ENCODE measurements at regions not wholly inside any gene's neighbourhood (a gene's known extent, or its start where the extent isn't known, plus 50 kb on each side); places are given as distances from the start of the nearest gene placed in this dataset.

- Mint-ChIP-seq H3K27me3 (peaks cover 0 to 10% (median 4%) of the 10 kb centered on the region in 5 donors), H3K27ac (no peak overlapping the region), H3K4me3 (no peak overlapping the region), H3K4me1 (no peaks in the 10 kb centered on the region), H3K9me3 (peaks cover 0 to 4% (median 0%) of the 10 kb centered on the region in 11 donors), H3K36me3 (no peaks in the 10 kb centered on the region)
- Histone ChIP-seq H3K4me1 (ENCODE audit: control insufficient read depth in 2 of 2, insufficient read depth in 2 of 2, low read length in 2 of 2) (no peaks in the 10 kb centered on the region), H3K9me3 (ENCODE audit: control insufficient read depth in 2 of 3, low read length in 3 of 3) (no peaks in the 10 kb centered on the region), H3K36me3 (ENCODE audit: control insufficient read depth in 2 of 3, insufficient read depth in 3 of 3, low read length in 3 of 3) (no peaks in the 10 kb centered on the region), H3K27ac (ENCODE audit: low read depth, low read length) (no peak overlapping the region), H3K27me3 (ENCODE audit: control insufficient read depth in 2 of 2, insufficient read depth in 2 of 2, low read length in 2 of 2) (no peaks in the 10 kb centered on the region), H3K4me3 (ENCODE audit: low read length) (no peak overlapping the region)
- ChIA-PET CTCF (no interaction called here), POLR2A (no interaction called here)
- intact Hi-C loops (cut with micrococcal nuclease), result no loop called here
- DNase-seq (no peak), ATAC-seq (no peak)
Observed at GRCh38 chr3:127092776-127093175, 100.2 kb upstream of the PRR23E start.

GRCh38 chr3:127093312-127093711, 99.6 kb upstream of the PRR23E start:
- no peak for ATAC-seq
- CTCF ChIA-PET, result no interaction called here

GRCh38 chr3:127095774-127096173, 97.2 kb upstream of the PRR23E start:
- intact Hi-C loops (cut with micrococcal nuclease), result no loop called here
- ChIA-PET POLR2A (no interaction called here), CTCF (no interaction called here)
- H3K4me3 ChIP-seq (ENCODE audit: low read length), result no peak overlapping the region
- no peak overlapping the region for H3K4me3 Mint-ChIP-seq
- no peaks in the 10 kb centered on the region for H3K9me3 ChIP-seq (ENCODE audit: control insufficient read depth in 2 of 3, low read length in 3 of 3)
- H3K27me3 ChIP-seq (ENCODE audit: control insufficient read depth in 2 of 2, insufficient read depth in 2 of 2, low read length in 2 of 2), result no peaks in the 10 kb centered on the region
- peaks cover 0 to 4% (median 0%) of the 10 kb centered on the region in 5 donors for H3K27me3 Mint-ChIP-seq
- no peak overlapping the region for H3K27ac Mint-ChIP-seq
- peaks cover 0 to 4% (median 0%) of the 10 kb centered on the region in 11 donors for H3K9me3 Mint-ChIP-seq
- H3K36me3 Mint-ChIP-seq, result no peaks in the 10 kb centered on the region
- no peak overlapping the region for H3K27ac ChIP-seq (ENCODE audit: low read depth, low read length)
- DNase-seq, result no peak
- no peak for ATAC-seq
- no peaks in the 10 kb centered on the region for H3K36me3 ChIP-seq (ENCODE audit: control insufficient read depth in 2 of 3, insufficient read depth in 3 of 3, low read length in 3 of 3)
- H3K4me1 Mint-ChIP-seq, result no peaks in the 10 kb centered on the region
- no peaks in the 10 kb centered on the region for H3K4me1 ChIP-seq (ENCODE audit: control insufficient read depth in 2 of 2, insufficient read depth in 2 of 2, low read length in 2 of 2)

More at GRCh38 chr3:127093312-127093711, 99.6 kb upstream of the PRR23E start:
- no peaks in the 10 kb centered on the region for H3K36me3 Mint-ChIP-seq
- POLR2A ChIA-PET, result no interaction called here
- H3K9me3 Mint-ChIP-seq, result peaks cover 0 to 4% (median 0%) of the 10 kb centered on the region in 11 donors
- DNase-seq, result no peak
- H3K27me3 Mint-ChIP-seq, result peaks cover 0 to 7% (median 4%) of the 10 kb centered on the region in 5 donors
- H3K4me3 Mint-ChIP-seq, result no peak overlapping the region
- Histone ChIP-seq H3K27me3 (ENCODE audit: control insufficient read depth in 2 of 2, insufficient read depth in 2 of 2, low read length in 2 of 2) (no peaks in the 10 kb centered on the region), H3K4me1 (ENCODE audit: control insufficient read depth in 2 of 2, insufficient read depth in 2 of 2, low read length in 2 of 2) (no peaks in the 10 kb centered on the region), H3K4me3 (ENCODE audit: low read length) (no peak overlapping the region), H3K9me3 (ENCODE audit: control insufficient read depth in 2 of 3, low read length in 3 of 3) (no peaks in the 10 kb centered on the region), H3K36me3 (ENCODE audit: control insufficient read depth in 2 of 3, insufficient read depth in 3 of 3, low read length in 3 of 3) (no peaks in the 10 kb centered on the region), H3K27ac (ENCODE audit: low read depth, low read length) (no peak overlapping the region)
- H3K27ac Mint-ChIP-seq, result no peak overlapping the region
- no peaks in the 10 kb centered on the region for H3K4me1 Mint-ChIP-seq
- intact Hi-C loops (cut with micrococcal nuclease), result no loop called here

- Mint-ChIP-seq H3K4me1 (no peaks in the 10 kb centered on the region), H3K36me3 (no peaks in the 10 kb centered on the region), H3K4me3 (no peak overlapping the region), H3K9me3 (peaks cover 0 to 4% (median 0%) of the 10 kb centered on the region in 11 donors), H3K27ac (no peak overlapping the region), H3K27me3 (peaks cover 0 to 5% (median 0%) of the 10 kb centered on the region in 5 donors)
- intact Hi-C loops (cut with micrococcal nuclease), result no loop called here
- Histone ChIP-seq H3K9me3 (ENCODE audit: control insufficient read depth in 2 of 3, low read length in 3 of 3) (no peaks in the 10 kb centered on the region), H3K27me3 (ENCODE audit: control insufficient read depth in 2 of 2, insufficient read depth in 2 of 2, low read length in 2 of 2) (no peaks in the 10 kb centered on the region), H3K36me3 (ENCODE audit: control insufficient read depth in 2 of 3, insufficient read depth in 3 of 3, low read length in 3 of 3) (no peaks in the 10 kb centered on the region), H3K4me3 (ENCODE audit: low read length) (no peak overlapping the region), H3K27ac (ENCODE audit: low read depth, low read length) (no peak overlapping the region), H3K4me1 (ENCODE audit: control insufficient read depth in 2 of 2, insufficient read depth in 2 of 2, low read length in 2 of 2) (no peaks in the 10 kb centered on the region)
- ChIA-PET POLR2A (no interaction called here), CTCF (no interaction called here)
- DNase-seq, result no peak
- ATAC-seq, result no peak
Observed at GRCh38 chr3:127096256-127097071, 96.5 kb upstream of the PRR23E start.

- ChIA-PET POLR2A (no interaction called here), CTCF (no interaction called here)
- Mint-ChIP-seq H3K4me3 (no peak overlapping the region), H3K36me3 (no peaks in the 10 kb centered on the region), H3K27me3 (peaks cover 0 to 5% (median 0%) of the 10 kb centered on the region in 5 donors), H3K4me1 (no peaks in the 10 kb centered on the region), H3K27ac (no peak overlapping the region), H3K9me3 (peaks cover 0 to 4% (median 0%) of the 10 kb centered on the region in 11 donors)
- Histone ChIP-seq H3K4me3 (ENCODE audit: low read length) (no peak overlapping the region), H3K27ac (ENCODE audit: low read depth, low read length) (no peak overlapping the region), H3K9me3 (ENCODE audit: control insufficient read depth in 2 of 3, low read length in 3 of 3) (no peaks in the 10 kb centered on the region), H3K4me1 (ENCODE audit: control insufficient read depth in 2 of 2, insufficient read depth in 2 of 2, low read length in 2 of 2) (no peaks in the 10 kb centered on the region), H3K36me3 (ENCODE audit: control insufficient read depth in 2 of 3, insufficient read depth in 3 of 3, low read length in 3 of 3) (no peaks in the 10 kb centered on the region), H3K27me3 (ENCODE audit: control insufficient read depth in 2 of 2, insufficient read depth in 2 of 2, low read length in 2 of 2) (no peaks in the 10 kb centered on the region)
- ATAC-seq, result no peak
- DNase-seq, result no peak
- intact Hi-C loops (cut with micrococcal nuclease), result no loop called here
Observed at GRCh38 chr3:127097072-127097405, 95.9 kb upstream of the PRR23E start.

- DNase-seq, result no peak
- Histone ChIP-seq H3K4me1 (ENCODE audit: control insufficient read depth in 2 of 2, insufficient read depth in 2 of 2, low read length in 2 of 2) (no peaks in the 10 kb centered on the region), H3K36me3 (ENCODE audit: control insufficient read depth in 2 of 3, insufficient read depth in 3 of 3, low read length in 3 of 3) (no peaks in the 10 kb centered on the region), H3K27me3 (ENCODE audit: control insufficient read depth in 2 of 2, insufficient read depth in 2 of 2, low read length in 2 of 2) (no peaks in the 10 kb centered on the region), H3K9me3 (ENCODE audit: control insufficient read depth in 2 of 3, low read length in 3 of 3) (no peaks in the 10 kb centered on the region), H3K4me3 (ENCODE audit: low read length) (no peak overlapping the region), H3K27ac (ENCODE audit: low read depth, low read length) (no peak overlapping the region)
- peaks cover 0 to 4% (median 0%) of the 10 kb centered on the region in 11 donors for H3K9me3 Mint-ChIP-seq
- intact Hi-C loops (cut with micrococcal nuclease), result no loop called here
- H3K4me1 Mint-ChIP-seq, result no peaks in the 10 kb centered on the region
- peaks cover 0 to 5% (median 0%) of the 10 kb centered on the region in 5 donors for H3K27me3 Mint-ChIP-seq
- CTCF ChIA-PET, result no interaction called here
- H3K36me3 Mint-ChIP-seq, result no peaks in the 10 kb centered on the region
- POLR2A ChIA-PET, result no interaction called here
- no peak for ATAC-seq
- no peak overlapping the region for H3K27ac Mint-ChIP-seq
- no peak overlapping the region for H3K4me3 Mint-ChIP-seq
Observed at GRCh38 chr3:127097481-127097880, 95.5 kb upstream of the PRR23E start.

GRCh38 chr3:127099982-127100381, 92.9 kb upstream of the PRR23E start:
- Histone ChIP-seq H3K4me1 (ENCODE audit: control insufficient read depth in 2 of 2, insufficient read depth in 2 of 2, low read length in 2 of 2) (no peaks in the 10 kb centered on the region), H3K36me3 (ENCODE audit: control insufficient read depth in 2 of 3, insufficient read depth in 3 of 3, low read length in 3 of 3) (no peaks in the 10 kb centered on the region), H3K9me3 (ENCODE audit: control insufficient read depth in 2 of 3, low read length in 3 of 3) (no peaks in the 10 kb centered on the region), H3K27ac (ENCODE audit: low read depth, low read length) (no peak overlapping the region), H3K4me3 (ENCODE audit: low read length) (no peak overlapping the region), H3K27me3 (ENCODE audit: control insufficient read depth in 2 of 2, insufficient read depth in 2 of 2, low read length in 2 of 2) (no peaks in the 10 kb centered on the region)
- ATAC-seq (no peak), DNase-seq (no peak)
- H3K9me3 Mint-ChIP-seq, result peaks cover 0 to 4% (median 0%) of the 10 kb centered on the region in 11 donors
- peaks cover 0 to 8% (median 0%) of the 10 kb centered on the region in 5 donors for H3K27me3 Mint-ChIP-seq
- H3K27ac Mint-ChIP-seq, result no peak overlapping the region
- no peak overlapping the region for H3K4me3 Mint-ChIP-seq
- H3K4me1 Mint-ChIP-seq, result no peaks in the 10 kb centered on the region
- no peaks in the 10 kb centered on the region for H3K36me3 Mint-ChIP-seq
- ChIA-PET POLR2A (no interaction called here), CTCF (no interaction called here)
- intact Hi-C loops (cut with micrococcal nuclease), result no loop called here
